Vagina (tissue), 2 donors: ENCODE measurements at regions not wholly inside any gene's neighbourhood (a gene's known extent, or its start where the extent isn't known, plus 50 kb on each side); places are given as distances from the start of the nearest gene placed in this dataset.

ENCODE experiments used
- CTCF ChIP-seq, 3 experiments: fragments of 450-650 bp in 2 of 3; fragments of 200-600 bp in 1 of 3; sonication (generic) in 1 of 3; IDR thresholded peaks; one replicate each; pipeline ENCODE4 v1.5.1; 2017 to 2019; ENCODE audit warnings: antibody characterized with exemption in 3 of 3, mild to moderate bottlenecking in 2 of 3, moderate library complexity in 2 of 3
- POLR2AphosphoS5 ChIP-seq, 2 donors: sonication (generic); formaldehyde crosslinking; IDR thresholded peaks; one replicate each; pipeline ENCODE4 v1.9.0; 2017; ENCODE audit warnings: antibody characterized with exemption in 2 of 2, mild to moderate bottlenecking in 2 of 2, low read depth in 1 of 2; ENCODE audit not compliant: insufficient read depth in 1 of 2

DNA sequence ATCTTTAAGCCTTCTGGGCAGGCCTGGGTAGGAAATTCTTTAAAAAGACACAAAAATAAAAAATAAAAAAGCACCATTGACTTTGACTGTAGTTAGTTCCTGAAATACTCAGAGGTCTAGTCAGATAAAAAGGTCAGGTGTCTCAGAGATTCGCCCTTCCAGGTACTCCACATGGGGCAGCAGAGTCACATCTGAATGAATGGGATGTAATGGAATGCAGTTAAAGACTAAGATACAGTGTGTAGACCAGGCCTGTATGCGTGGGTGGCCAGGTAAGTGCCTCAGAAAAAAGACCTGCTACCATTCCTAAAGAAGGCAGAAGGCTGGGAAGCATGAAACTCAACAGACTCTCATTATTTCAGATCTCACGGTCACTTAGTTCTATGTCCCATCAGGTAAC lies 68.6 kb upstream of the SEM1 start:
- no peak for TF ChIP-seq CTCF (IDR thresholded peaks at IDR 0.05)
- no peak for TF ChIP-seq POLR2AphosphoS5 (IDR thresholded peaks at IDR 0.05; ENCODE audit: insufficient read depth in 1 of 2, low read depth in 1 of 2)
